Colonic mucosa (tissue), 4 donors: ENCODE measurements at regions not wholly inside any gene's neighbourhood (a gene's known extent, or its start where the extent isn't known, plus 50 kb on each side); places are given as distances from the start of the nearest gene placed in this dataset.

Experiments used
- DNase-seq: peaks from one replicate; pipeline ENCODE4 v3.0.0-alpha.2; 2020
- H3K27ac ChIP-seq: fragments of 200-600 bp; one replicate; pipeline ENCODE4 v1.8.0; 2021
- H3K27me3 ChIP-seq: fragments of 200-600 bp; one replicate; pipeline ENCODE4 v1.8.0; 2021
- H3K36me3 ChIP-seq: fragments of 200-600 bp; one replicate; pipeline ENCODE4 v1.8.0; 2021
- H3K4me1 ChIP-seq: fragments of 200-600 bp; one replicate; pipeline ENCODE4 v1.8.0; 2021; ENCODE audit warnings: mild to moderate bottlenecking
- H3K4me3 ChIP-seq: fragments of 200-600 bp; one replicate; pipeline ENCODE4 v1.8.0; 2021
- H3K9ac ChIP-seq, 2 donors: one replicate each; pipeline ENCODE4 v1.7.0; 2013; ENCODE audit warnings: control low read depth in 2 of 2, low read depth in 2 of 2, low read length in 2 of 2
- H3K9me3 ChIP-seq: fragments of 200-600 bp; one replicate; pipeline ENCODE4 v1.8.0; 2021
- intact Hi-C: fragments of 100-400 bp; cut with DNase I; formaldehyde crosslinking; loops from one replicate; pipeline ENCODE4 v1.14.1; 2022
- TF ChIP-seq, protein P1 (sequence below): fragments of 200-600 bp; IDR thresholded peaks from one replicate; pipeline ENCODE4 v1.8.0; 2022; ENCODE audit warnings: antibody characterized with exemption, mild to moderate bottlenecking
- donor health status: healthy.
- donor health status: DM: no; HTN: no; CAD: no.
- donor health status: DM: no; HTN: no; CAD: no.

DNA sequence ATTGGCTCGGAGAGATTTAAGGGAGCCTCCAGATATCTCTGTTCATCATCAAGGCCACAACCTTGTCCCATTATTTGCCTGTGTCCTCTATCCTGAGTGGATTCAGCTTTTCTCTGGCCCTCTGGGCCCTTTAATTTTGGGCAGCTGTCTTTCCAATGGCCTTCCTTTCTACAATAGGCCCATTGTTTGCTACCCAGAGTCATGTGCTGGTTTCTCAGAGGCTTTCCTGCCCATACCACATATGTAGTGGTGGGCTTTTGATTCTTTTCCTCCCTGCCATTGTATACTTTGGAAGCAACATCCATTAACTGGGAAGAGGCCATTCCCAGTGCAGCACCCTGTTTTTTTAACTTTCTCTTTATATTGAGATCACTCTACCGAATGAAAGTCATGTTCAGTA lies 233.9 kb upstream of the SGCD start:
- no peaks in the 10 kb centered on the region for H3K36me3 ChIP-seq
- no peak overlapping the region for H3K27ac ChIP-seq
- H3K4me1 ChIP-seq: no peaks in the 10 kb centered on the region
- intact Hi-C loops: no loop called here
- TF ChIP-seq, protein P1, sequence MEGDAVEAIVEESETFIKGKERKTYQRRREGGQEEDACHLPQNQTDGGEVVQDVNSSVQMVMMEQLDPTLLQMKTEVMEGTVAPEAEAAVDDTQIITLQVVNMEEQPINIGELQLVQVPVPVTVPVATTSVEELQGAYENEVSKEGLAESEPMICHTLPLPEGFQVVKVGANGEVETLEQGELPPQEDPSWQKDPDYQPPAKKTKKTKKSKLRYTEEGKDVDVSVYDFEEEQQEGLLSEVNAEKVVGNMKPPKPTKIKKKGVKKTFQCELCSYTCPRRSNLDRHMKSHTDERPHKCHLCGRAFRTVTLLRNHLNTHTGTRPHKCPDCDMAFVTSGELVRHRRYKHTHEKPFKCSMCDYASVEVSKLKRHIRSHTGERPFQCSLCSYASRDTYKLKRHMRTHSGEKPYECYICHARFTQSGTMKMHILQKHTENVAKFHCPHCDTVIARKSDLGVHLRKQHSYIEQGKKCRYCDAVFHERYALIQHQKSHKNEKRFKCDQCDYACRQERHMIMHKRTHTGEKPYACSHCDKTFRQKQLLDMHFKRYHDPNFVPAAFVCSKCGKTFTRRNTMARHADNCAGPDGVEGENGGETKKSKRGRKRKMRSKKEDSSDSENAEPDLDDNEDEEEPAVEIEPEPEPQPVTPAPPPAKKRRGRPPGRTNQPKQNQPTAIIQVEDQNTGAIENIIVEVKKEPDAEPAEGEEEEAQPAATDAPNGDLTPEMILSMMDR: no peak
- H3K9me3 ChIP-seq: no peaks in the 10 kb centered on the region
- H3K9ac ChIP-seq: no peak overlapping the region
- H3K4me3 ChIP-seq: no peak overlapping the region
- no peaks in the 10 kb centered on the region for H3K27me3 ChIP-seq
- no peak for DNase-seq

DNA sequence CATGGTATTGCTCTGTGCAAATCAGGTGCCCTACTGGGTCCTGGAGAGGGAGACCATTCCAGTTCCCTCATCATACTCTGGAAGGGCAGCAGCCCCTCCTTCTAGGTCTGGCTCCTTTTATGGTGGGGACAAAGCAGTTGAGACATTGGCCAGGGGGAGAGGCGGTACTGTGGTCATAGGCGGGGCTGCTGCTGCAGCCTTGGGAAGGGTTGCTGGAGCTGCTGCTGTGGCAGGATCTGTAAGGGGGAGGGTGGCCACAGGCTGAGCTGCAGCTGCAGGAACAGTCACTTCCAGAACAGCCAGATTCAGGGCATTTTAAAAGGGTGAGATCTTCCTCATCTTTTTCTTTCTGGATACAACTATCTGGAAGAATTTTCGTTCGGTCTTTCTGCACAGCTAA lies 233.0 kb upstream of the SGCD start:
- no peaks in the 10 kb centered on the region for H3K36me3 ChIP-seq
- no peak for DNase-seq
- H3K9ac ChIP-seq: no peak overlapping the region
- intact Hi-C loops: no loop called here
- H3K27me3 ChIP-seq: no peaks in the 10 kb centered on the region
- H3K4me3 ChIP-seq: no peak overlapping the region
- H3K27ac ChIP-seq: no peak overlapping the region
- TF ChIP-seq, protein P1: no peak
- H3K9me3 ChIP-seq: no peaks in the 10 kb centered on the region
- no peaks in the 10 kb centered on the region for H3K4me1 ChIP-seq

DNA sequence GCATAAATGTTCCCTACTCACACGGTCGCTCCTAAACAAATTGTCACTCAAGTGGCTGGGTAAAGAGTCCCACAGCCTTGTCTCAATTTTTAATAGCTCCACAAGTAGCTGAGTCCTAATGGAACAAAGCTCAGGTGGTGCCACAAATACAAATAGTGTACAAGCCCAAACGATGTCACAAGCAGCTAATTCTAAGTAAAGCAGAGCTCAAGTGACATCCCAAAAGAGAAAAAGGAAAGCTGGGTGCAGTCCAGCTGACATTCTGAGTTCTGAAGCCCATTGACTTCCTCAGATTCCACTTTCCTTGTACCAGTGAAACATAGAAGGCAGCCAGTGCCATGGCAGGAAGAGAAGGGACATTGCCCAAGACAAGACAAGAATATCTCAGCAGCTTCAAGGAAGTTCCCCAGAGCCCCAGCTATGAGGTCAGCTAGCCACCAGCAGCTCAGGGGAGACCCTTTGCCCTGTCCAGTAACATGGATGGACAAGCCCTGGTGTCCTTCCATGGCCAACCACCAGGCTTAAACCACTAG lies 231.2 kb upstream of the SGCD start:
- intact Hi-C loops: no loop called here
- Histone ChIP-seq H3K4me3 (no peak overlapping the region), H3K36me3 (no peaks in the 10 kb centered on the region), H3K27ac (no peak overlapping the region), H3K9ac (no peak overlapping the region), H3K4me1 (no peaks in the 10 kb centered on the region), H3K27me3 (no peaks in the 10 kb centered on the region), H3K9me3 (no peaks in the 10 kb centered on the region)
- no peak for DNase-seq
- TF ChIP-seq, protein P1: no peak

DNA sequence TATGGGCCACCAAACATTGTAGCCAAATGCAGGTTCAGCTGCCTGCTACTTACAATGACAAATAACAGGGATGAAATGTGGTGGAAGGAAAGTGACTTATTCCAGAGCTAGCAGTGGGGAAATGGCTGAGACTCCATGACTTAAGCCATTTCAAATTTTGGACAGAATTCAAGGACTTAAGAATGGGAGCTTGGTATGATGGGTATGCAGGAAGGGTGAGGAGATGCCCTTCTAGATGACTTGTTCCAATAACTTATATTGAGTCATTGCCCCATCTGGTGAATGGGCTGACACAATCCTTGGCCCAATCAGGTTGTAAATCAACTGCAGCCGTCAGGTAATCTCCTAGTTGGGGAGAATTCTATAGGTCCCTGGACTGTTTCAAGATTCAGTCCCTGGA lies 230.7 kb upstream of the SGCD start:
- no peak for DNase-seq
- H3K9me3 ChIP-seq: no peaks in the 10 kb centered on the region
- H3K27ac ChIP-seq: no peak overlapping the region
- no peaks in the 10 kb centered on the region for H3K4me1 ChIP-seq
- TF ChIP-seq, protein P1: no peak
- no peak overlapping the region for H3K4me3 ChIP-seq
- H3K36me3 ChIP-seq: no peaks in the 10 kb centered on the region
- no peaks in the 10 kb centered on the region for H3K27me3 ChIP-seq
- H3K9ac ChIP-seq: no peak overlapping the region
- intact Hi-C loops: no loop called here

DNA sequence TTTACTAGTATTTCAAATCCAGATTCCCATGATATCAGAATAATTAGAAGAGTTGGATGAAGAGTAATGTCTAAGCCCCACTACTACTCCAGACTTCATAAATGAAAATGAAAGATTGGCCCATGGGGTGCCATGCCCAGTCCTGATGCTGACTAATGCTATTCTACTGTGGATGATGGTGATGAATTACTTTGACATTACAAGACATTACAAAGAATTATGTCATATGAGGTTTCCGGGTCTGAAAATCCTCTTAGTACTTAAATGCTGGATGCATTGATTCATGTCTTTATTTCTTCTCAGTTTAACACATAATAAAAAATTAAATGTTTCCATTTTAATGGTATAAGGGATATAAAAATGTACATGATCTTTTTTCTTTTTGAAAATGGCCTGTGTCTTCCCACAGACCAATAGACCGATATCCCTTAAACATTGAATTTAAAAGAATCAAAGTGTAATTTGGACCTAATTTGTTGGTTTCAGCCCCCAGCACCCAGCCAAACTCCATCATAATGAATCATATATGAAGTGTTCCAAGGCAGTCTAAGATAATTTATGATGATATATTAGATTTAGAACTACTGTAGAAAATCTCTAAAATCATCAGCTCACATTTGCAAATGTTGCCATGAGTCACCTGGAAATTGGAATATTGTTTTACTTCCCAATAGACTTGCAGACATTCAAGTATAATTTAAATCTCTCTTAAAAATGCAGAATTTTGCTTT lies 223.6 kb upstream of the SGCD start:
- H3K4me1 ChIP-seq: no peaks in the 10 kb centered on the region
- no peak for DNase-seq
- no peaks in the 10 kb centered on the region for H3K27me3 ChIP-seq
- H3K9ac ChIP-seq: no peak overlapping the region
- H3K36me3 ChIP-seq: no peaks in the 10 kb centered on the region
- H3K27ac ChIP-seq: no peak overlapping the region
- no peaks in the 10 kb centered on the region for H3K9me3 ChIP-seq
- no peak overlapping the region for H3K4me3 ChIP-seq
- intact Hi-C loops: no loop called here
- TF ChIP-seq, protein P1: no peak
